COLO668 (cell line): ENCODE measurements at regions not wholly inside any gene's neighbourhood (a gene's known extent, or its start where the extent isn't known, plus 50 kb on each side); places are given as distances from the start of the nearest gene placed in this dataset.
"Not testable (repeated sequence)": the region's sequence is repeated elsewhere in the genome, so short reads cannot be mapped to it uniquely, and the experiment has no call there.

Source experiments
- DNase-seq: peaks from one replicate; lab custom pipeline; 2025; ENCODE audit not compliant: unreplicated experiment; lab: John Stamatoyannopoulos, UW

GRCh38 chr6:132060591-132060990 lies 109.4 kb upstream of the CCN2 start:
- peak; percentile 42 for DNase-seq

GRCh38 chr6:132058975-132059374 lies 107.8 kb upstream of the CCN2 start:
- DNase-seq: no peak

GRCh38 chr6:132054525-132054924 lies 103.4 kb upstream of the CCN2 start:
- no peak for DNase-seq

- DNase-seq: no peak
These were observed 102.3 kb upstream of the CCN2 start for GRCh38 chr6:132053511-132053910.

GRCh38 chr6:132052096-132052495 lies 100.9 kb upstream of the CCN2 start:
- no peak for DNase-seq

- no peak for DNase-seq
These were observed 94.7 kb upstream of the CCN2 start for GRCh38 chr6:132045877-132046276.

GRCh38 chr6:132043148-132043547 lies 92.0 kb upstream of the CCN2 start:
- no peak for DNase-seq

- DNase-seq: no peak
These were observed 90.5 kb upstream of the CCN2 start for GRCh38 chr6:132041706-132042105.

- no peak for DNase-seq
These were observed 76.9 kb upstream of the CCN2 start for GRCh38 chr6:132028029-132028428.

- DNase-seq: no peak
These were observed 74.3 kb upstream of the CCN2 start for GRCh38 chr6:132025468-132025867.

- DNase-seq: no peak
These were observed 72.3 kb upstream of the CCN2 start for GRCh38 chr6:132023490-132023889.

GRCh38 chr6:132021552-132022375 lies 70.6 kb upstream of the CCN2 start:
- no peak for DNase-seq

- not testable (repeated sequence) for DNase-seq
These were observed 69.7 kb upstream of the CCN2 start for GRCh38 chr6:132020918-132021317.

- DNase-seq: no peak
These were observed 69.0 kb upstream of the CCN2 start for GRCh38 chr6:132020138-132020581.

- no peak for DNase-seq
These were observed 68.4 kb upstream of the CCN2 start for GRCh38 chr6:132019586-132019985.

- no peak for DNase-seq
These were observed 66.8 kb upstream of the CCN2 start for GRCh38 chr6:132017942-132018341.

GRCh38 chr6:132016396-132016795 lies 65.2 kb upstream of the CCN2 start:
- no peak for DNase-seq

- no peak for DNase-seq
These were observed 60.4 kb upstream of the CCN2 start for GRCh38 chr6:132011582-132011981.

GRCh38 chr6:132009175-132009574 lies 58.0 kb upstream of the CCN2 start:
- no peak for DNase-seq

GRCh38 chr6:132007474-132008190 lies 56.5 kb upstream of the CCN2 start:
- DNase-seq: no peak

GRCh38 chr6:132005178-132005577 lies 54.0 kb upstream of the CCN2 start:
- DNase-seq: no peak

- DNase-seq: no peak
These were observed 53.5 kb upstream of the CCN2 start for GRCh38 chr6:132004668-132005067.
